HEK293 (cell line): ENCODE measurements at regions not wholly inside any gene's neighbourhood (a gene's known extent, or its start where the extent isn't known, plus 50 kb on each side); places are given as distances from the start of the nearest gene placed in this dataset.

Source experiments
- CTCF ChIA-PET: fragments of 350-600 bp; formaldehyde crosslinking; extraction: SDS; loops from one replicate; lab custom pipeline; 2021; ENCODE audit warnings: antibody characterized with exemption; lab: Yijun Ruan, JAX
- POLR2A ChIA-PET: fragments of 300-600 bp; formaldehyde crosslinking; extraction: SDS; loops from one replicate; lab custom pipeline; 2020; ENCODE audit warnings: antibody characterized with exemption, inconsistent platforms; lab: Yijun Ruan, JAX
- H3K27ac ChIP-seq: fragments of 200-500 bp; sonication (Bioruptor generic); 2 replicates; pipeline ENCODE4 v1.5.1; 2014; ENCODE audit warnings: low read depth, low read length, control low read depth, inconsistent platforms; ENCODE audit errors: extremely low read depth
- H3K36me3 ChIP-seq, 2 experiments: fragments of 200-500 bp in 1 of 2; sonication (Bioruptor generic) in 1 of 2; 1 replicate in 1 of 2; 2 replicates in 1 of 2; pipeline ENCODE4 v1.5.1; 2014 to 2017; ENCODE audit warnings: inconsistent platforms in 2 of 2, low read length in 2 of 2; ENCODE audit not compliant: control insufficient read depth in 2 of 2, insufficient read depth in 1 of 2
- H3K4me1 ChIP-seq: fragments of 200-500 bp; sonication (Bioruptor generic); 2 replicates; pipeline ENCODE4 v1.5.1; 2014; ENCODE audit warnings: mild to moderate bottlenecking, low read length, inconsistent platforms; ENCODE audit not compliant: control insufficient read depth, insufficient read depth
- H3K4me3 ChIP-seq: 2 replicates; pipeline ENCODE4 v1.5.1; 2011; ENCODE audit warnings: low read depth, mild to moderate bottlenecking, control low read depth, low read length, moderate library complexity
- H3K9me3 ChIP-seq: fragments of 200-500 bp; sonication (Bioruptor generic); 2 replicates; pipeline ENCODE4 v1.5.1; 2014; ENCODE audit warnings: low read depth, low read length, inconsistent platforms; ENCODE audit not compliant: control insufficient read depth, insufficient read depth
- GLIS1 ChIP-seq: fragments of 450-650 bp; formaldehyde crosslinking; IDR thresholded peaks from 2 replicates; pipeline ENCODE4 v1.5.1; 2016; ENCODE audit warnings: missing biosample characterization, missing genetic modification characterization
- KLF1 ChIP-seq: fragments of 450-650 bp; formaldehyde crosslinking; IDR thresholded peaks from 2 replicates; pipeline ENCODE4 v1.5.1; 2016; ENCODE audit warnings: missing biosample characterization, missing genetic modification characterization
- OSR2 ChIP-seq: fragments of 450-650 bp; formaldehyde crosslinking; IDR thresholded peaks from 2 replicates; pipeline ENCODE4 v1.5.1; 2016; ENCODE audit warnings: missing biosample characterization, missing genetic modification characterization
- SCRT2 ChIP-seq: fragments of 450-650 bp; formaldehyde crosslinking; IDR thresholded peaks from 2 replicates; pipeline ENCODE4 v1.5.1; 2016; ENCODE audit warnings: missing biosample characterization, missing genetic modification characterization
- WT1 ChIP-seq: fragments of 450-650 bp; formaldehyde crosslinking; IDR thresholded peaks from 2 replicates; pipeline ENCODE4 v1.5.1; 2016; ENCODE audit warnings: missing biosample characterization, missing genetic modification characterization
- ZIC2 ChIP-seq: fragments of 450-650 bp; formaldehyde crosslinking; IDR thresholded peaks from 2 replicates; pipeline ENCODE4 v1.5.1; 2016; ENCODE audit warnings: missing biosample characterization, missing genetic modification characterization
- ZNF157 ChIP-seq: fragments of 450-650 bp; formaldehyde crosslinking; IDR thresholded peaks from 2 replicates; pipeline ENCODE4 v1.5.1; 2016; ENCODE audit warnings: missing biosample characterization, missing genetic modification characterization
- ZNF302 ChIP-seq: fragments of 450-650 bp; formaldehyde crosslinking; IDR thresholded peaks from 2 replicates; pipeline ENCODE4 v1.5.1; 2016; ENCODE audit warnings: missing biosample characterization, missing genetic modification characterization, low read depth
- ZNF391 ChIP-seq: fragments of 450-650 bp; formaldehyde crosslinking; IDR thresholded peaks from 2 replicates; pipeline ENCODE4 v1.5.1; 2016; ENCODE audit warnings: low read depth, missing biosample characterization, missing genetic modification characterization, borderline replicate concordance
- ZNF544 ChIP-seq: fragments of 450-650 bp; formaldehyde crosslinking; IDR thresholded peaks from 2 replicates; pipeline ENCODE4 v1.5.0; 2017; ENCODE audit warnings: missing biosample characterization, missing genetic modification characterization
- ZNF600 ChIP-seq: fragments of 450-650 bp; formaldehyde crosslinking; IDR thresholded peaks from 2 replicates; pipeline ENCODE4 v1.5.1; 2016; ENCODE audit warnings: missing biosample characterization, missing genetic modification characterization
- ZNF670 ChIP-seq: fragments of 450-650 bp; formaldehyde crosslinking; IDR thresholded peaks from 2 replicates; pipeline ENCODE4 v1.5.1; 2016; ENCODE audit warnings: missing biosample characterization, missing genetic modification characterization, low read depth
- ZNF837 ChIP-seq: fragments of 450-650 bp; formaldehyde crosslinking; IDR thresholded peaks from 2 replicates; pipeline ENCODE4 v1.5.1; 2016; ENCODE audit warnings: missing biosample characterization, missing genetic modification characterization
- TF ChIP-seq, protein P1 (sequence below): fragments of 450-650 bp; formaldehyde crosslinking; IDR thresholded peaks from 2 replicates; pipeline ENCODE4 v1.5.1; 2016; ENCODE audit warnings: missing biosample characterization, missing genetic modification characterization
- TF ChIP-seq, protein P2 (sequence below): fragments of 450-650 bp; formaldehyde crosslinking; IDR thresholded peaks from 2 replicates; pipeline ENCODE4 v1.5.1; 2016; ENCODE audit warnings: missing biosample characterization, missing genetic modification characterization, borderline replicate concordance
- TF ChIP-seq, protein P3 (sequence below): fragments of 450-650 bp; formaldehyde crosslinking; IDR thresholded peaks from 2 replicates; pipeline ENCODE4 v1.5.1; 2017; ENCODE audit warnings: missing biosample characterization, missing genetic modification characterization
- TF ChIP-seq, protein P4 (sequence below): fragments of 450-650 bp; formaldehyde crosslinking; IDR thresholded peaks from 2 replicates; pipeline ENCODE4 v1.5.1; 2016; ENCODE audit warnings: missing biosample characterization, missing genetic modification characterization
- TF ChIP-seq, protein P5 (sequence below): fragments of 450-650 bp; formaldehyde crosslinking; IDR thresholded peaks from 2 replicates; pipeline ENCODE4 v1.5.1; 2016; ENCODE audit warnings: missing biosample characterization, missing genetic modification characterization, low read depth
- TF ChIP-seq, protein P6 (sequence below): fragments of 450-650 bp; formaldehyde crosslinking; IDR thresholded peaks from 2 replicates; pipeline ENCODE4 v1.5.1; 2016; ENCODE audit warnings: missing biosample characterization, missing genetic modification characterization

DNA sequence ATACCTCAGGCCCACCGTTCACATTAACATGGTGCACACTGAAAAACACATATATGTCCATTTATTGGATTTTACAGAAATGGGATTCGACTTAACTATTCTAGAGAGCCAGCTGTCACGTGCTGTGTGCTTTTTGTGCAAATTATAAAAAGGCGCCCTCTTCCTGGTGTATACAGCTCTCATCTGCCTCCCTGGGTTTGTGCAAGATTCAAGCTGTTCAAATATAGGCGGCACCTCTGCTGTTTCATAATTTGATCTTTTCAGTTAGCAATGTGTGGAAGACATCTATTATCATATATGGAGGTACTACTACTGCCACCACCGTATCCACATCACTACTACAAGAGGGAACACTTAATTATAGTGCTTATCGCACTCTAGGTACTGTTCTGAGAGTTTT lies 187.6 kb downstream of the EBLN2 start (continued):
- TF ChIP-seq, protein P1, sequence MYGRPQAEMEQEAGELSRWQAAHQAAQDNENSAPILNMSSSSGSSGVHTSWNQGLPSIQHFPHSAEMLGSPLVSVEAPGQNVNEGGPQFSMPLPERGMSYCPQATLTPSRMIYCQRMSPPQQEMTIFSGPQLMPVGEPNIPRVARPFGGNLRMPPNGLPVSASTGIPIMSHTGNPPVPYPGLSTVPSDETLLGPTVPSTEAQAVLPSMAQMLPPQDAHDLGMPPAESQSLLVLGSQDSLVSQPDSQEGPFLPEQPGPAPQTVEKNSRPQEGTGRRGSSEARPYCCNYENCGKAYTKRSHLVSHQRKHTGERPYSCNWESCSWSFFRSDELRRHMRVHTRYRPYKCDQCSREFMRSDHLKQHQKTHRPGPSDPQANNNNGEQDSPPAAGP: no peak
- TF ChIP-seq, protein P2, sequence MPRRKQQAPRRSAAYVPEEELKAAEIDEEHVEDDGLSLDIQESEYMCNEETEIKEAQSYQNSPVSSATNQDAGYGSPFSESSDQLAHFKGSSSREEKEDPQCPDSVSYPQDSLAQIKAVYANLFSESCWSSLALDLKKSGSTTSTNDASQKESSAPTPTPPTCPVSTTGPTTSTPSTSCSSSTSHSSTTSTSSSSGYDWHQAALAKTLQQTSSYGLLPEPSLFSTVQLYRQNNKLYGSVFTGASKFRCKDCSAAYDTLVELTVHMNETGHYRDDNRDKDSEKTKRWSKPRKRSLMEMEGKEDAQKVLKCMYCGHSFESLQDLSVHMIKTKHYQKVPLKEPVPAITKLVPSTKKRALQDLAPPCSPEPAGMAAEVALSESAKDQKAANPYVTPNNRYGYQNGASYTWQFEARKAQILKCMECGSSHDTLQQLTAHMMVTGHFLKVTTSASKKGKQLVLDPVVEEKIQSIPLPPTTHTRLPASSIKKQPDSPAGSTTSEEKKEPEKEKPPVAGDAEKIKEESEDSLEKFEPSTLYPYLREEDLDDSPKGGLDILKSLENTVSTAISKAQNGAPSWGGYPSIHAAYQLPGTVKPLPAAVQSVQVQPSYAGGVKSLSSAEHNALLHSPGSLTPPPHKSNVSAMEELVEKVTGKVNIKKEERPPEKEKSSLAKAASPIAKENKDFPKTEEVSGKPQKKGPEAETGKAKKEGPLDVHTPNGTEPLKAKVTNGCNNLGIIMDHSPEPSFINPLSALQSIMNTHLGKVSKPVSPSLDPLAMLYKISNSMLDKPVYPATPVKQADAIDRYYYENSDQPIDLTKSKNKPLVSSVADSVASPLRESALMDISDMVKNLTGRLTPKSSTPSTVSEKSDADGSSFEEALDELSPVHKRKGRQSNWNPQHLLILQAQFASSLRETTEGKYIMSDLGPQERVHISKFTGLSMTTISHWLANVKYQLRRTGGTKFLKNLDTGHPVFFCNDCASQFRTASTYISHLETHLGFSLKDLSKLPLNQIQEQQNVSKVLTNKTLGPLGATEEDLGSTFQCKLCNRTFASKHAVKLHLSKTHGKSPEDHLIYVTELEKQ (tag by site-specific recombination): no peak
- no peak for TF ChIP-seq SCRT2 (tag by site-specific recombination)
- TF ChIP-seq ZNF302 (tag by site-specific recombination): no peak
- TF ChIP-seq ZNF544: no peak
- no peak for TF ChIP-seq ZNF391
- TF ChIP-seq ZNF600: no peak

DNA sequence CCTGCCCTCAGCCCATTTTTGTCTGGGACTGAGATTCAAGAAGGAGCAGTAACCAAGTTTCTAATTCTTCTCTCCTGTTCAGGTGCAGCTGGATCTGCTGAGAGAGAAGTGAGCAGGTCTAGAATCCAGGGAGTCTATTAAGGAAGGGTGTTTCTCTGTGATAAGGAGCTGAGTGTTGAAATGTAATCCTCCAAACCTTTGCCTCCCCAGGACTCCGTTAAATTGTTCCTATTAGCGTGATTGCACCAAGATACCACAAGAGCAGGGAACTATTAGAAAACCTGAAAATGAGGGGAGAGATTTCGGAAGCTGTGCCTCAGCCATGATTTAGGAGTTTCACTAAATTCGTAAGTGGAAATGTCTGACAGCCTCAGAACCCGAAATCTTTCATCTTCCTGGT lies 192.6 kb downstream of the EBLN2 start:
- POLR2A ChIA-PET: no interaction called here
- Histone ChIP-seq H3K9me3 (no peaks in the 10 kb centered on the region), H3K27ac (no peak overlapping the region)
- CTCF ChIA-PET: interaction anchor here (1.3 kb wide), 1 partner anchor 62 kb away, joined by 3 read pairs; no protein-coding TSS in a partner anchor
- TF ChIP-seq, protein P3, sequence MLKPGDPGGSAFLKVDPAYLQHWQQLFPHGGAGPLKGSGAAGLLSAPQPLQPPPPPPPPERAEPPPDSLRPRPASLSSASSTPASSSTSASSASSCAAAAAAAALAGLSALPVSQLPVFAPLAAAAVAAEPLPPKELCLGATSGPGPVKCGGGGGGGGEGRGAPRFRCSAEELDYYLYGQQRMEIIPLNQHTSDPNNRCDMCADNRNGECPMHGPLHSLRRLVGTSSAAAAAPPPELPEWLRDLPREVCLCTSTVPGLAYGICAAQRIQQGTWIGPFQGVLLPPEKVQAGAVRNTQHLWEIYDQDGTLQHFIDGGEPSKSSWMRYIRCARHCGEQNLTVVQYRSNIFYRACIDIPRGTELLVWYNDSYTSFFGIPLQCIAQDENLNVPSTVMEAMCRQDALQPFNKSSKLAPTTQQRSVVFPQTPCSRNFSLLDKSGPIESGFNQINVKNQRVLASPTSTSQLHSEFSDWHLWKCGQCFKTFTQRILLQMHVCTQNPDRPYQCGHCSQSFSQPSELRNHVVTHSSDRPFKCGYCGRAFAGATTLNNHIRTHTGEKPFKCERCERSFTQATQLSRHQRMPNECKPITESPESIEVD (tag by site-specific recombination): 0 out of 2 replicates have a peak, but pooled peaks have one; percentile 23
- TF ChIP-seq, protein P4, sequence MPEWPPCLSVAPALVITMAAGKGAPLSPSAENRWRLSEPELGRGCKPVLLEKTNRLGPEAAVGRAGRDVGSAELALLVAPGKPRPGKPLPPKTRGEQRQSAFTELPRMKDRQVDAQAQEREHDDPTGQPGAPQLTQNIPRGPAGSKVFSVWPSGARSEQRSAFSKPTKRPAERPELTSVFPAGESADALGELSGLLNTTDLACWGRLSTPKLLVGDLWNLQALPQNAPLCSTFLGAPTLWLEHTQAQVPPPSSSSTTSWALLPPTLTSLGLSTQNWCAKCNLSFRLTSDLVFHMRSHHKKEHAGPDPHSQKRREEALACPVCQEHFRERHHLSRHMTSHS (tag by site-specific recombination): no peak
- 0 out of 2 replicates have a peak, but pooled peaks have one; percentile 17 for TF ChIP-seq ZIC2
- TF ChIP-seq WT1 (tag by site-specific recombination): peak; percentile 93
- TF ChIP-seq OSR2: peak; percentile 56; the same call in 1 of the 2 replicates
- no peak for TF ChIP-seq KLF1 (tag by site-specific recombination)
- no peak for TF ChIP-seq ZNF837 (tag by site-specific recombination)
- TF ChIP-seq ZNF670: no peak
- TF ChIP-seq, protein P5, sequence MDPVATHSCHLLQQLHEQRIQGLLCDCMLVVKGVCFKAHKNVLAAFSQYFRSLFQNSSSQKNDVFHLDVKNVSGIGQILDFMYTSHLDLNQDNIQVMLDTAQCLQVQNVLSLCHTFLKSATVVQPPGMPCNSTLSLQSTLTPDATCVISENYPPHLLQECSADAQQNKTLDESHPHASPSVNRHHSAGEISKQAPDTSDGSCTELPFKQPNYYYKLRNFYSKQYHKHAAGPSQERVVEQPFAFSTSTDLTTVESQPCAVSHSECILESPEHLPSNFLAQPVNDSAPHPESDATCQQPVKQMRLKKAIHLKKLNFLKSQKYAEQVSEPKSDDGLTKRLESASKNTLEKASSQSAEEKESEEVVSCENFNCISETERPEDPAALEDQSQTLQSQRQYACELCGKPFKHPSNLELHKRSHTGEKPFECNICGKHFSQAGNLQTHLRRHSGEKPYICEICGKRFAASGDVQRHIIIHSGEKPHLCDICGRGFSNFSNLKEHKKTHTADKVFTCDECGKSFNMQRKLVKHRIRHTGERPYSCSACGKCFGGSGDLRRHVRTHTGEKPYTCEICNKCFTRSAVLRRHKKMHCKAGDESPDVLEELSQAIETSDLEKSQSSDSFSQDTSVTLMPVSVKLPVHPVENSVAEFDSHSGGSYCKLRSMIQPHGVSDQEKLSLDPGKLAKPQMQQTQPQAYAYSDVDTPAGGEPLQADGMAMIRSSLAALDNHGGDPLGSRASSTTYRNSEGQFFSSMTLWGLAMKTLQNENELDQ (tag by site-specific recombination): no peak
- TF ChIP-seq GLIS1: peak; percentile 65
- no peak for TF ChIP-seq ZNF157 (tag by site-specific recombination)
- TF ChIP-seq, protein P6, sequence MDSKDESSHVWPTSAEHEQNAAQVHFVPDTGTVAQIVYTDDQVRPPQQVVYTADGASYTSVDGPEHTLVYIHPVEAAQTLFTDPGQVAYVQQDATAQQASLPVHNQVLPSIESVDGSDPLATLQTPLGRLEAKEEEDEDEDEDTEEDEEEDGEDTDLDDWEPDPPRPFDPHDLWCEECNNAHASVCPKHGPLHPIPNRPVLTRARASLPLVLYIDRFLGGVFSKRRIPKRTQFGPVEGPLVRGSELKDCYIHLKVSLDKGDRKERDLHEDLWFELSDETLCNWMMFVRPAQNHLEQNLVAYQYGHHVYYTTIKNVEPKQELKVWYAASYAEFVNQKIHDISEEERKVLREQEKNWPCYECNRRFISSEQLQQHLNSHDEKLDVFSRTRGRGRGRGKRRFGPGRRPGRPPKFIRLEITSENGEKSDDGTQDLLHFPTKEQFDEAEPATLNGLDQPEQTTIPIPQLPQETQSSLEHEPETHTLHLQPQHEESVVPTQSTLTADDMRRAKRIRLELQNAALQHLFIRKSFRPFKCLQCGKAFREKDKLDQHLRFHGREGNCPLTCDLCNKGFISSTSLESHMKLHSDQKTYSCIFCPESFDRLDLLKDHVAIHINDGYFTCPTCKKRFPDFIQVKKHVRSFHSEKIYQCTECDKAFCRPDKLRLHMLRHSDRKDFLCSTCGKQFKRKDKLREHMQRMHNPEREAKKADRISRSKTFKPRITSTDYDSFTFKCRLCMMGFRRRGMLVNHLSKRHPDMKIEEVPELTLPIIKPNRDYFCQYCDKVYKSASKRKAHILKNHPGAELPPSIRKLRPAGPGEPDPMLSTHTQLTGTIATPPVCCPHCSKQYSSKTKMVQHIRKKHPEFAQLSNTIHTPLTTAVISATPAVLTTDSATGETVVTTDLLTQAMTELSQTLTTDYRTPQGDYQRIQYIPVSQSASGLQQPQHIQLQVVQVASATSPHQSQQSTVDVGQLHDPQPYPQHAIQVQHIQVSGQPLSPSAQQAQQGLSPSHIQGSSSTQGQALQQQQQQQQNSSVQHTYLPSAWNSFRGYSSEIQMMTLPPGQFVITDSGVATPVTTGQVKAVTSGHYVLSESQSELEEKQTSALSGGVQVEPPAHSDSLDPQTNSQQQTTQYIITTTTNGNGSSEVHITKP (tag by site-specific recombination): 0 out of 2 replicates have a peak, but pooled peaks have one; percentile 54
- TF ChIP-seq, all 188 proteins: peak for 6
- Histone ChIP-seq H3K4me1 (peaks cover 23% of the 10 kb centered on the region), H3K36me3 (no peaks in the 10 kb centered on the region), H3K4me3 (no peak overlapping the region)
